ENCODE measurements at regions not wholly inside any gene's neighbourhood (a gene's known extent, or its start where the extent isn't known, plus 50 kb on each side); places are given as distances from the start of the nearest gene placed in this dataset.

- TF ChIP-seq, protein P1, sequence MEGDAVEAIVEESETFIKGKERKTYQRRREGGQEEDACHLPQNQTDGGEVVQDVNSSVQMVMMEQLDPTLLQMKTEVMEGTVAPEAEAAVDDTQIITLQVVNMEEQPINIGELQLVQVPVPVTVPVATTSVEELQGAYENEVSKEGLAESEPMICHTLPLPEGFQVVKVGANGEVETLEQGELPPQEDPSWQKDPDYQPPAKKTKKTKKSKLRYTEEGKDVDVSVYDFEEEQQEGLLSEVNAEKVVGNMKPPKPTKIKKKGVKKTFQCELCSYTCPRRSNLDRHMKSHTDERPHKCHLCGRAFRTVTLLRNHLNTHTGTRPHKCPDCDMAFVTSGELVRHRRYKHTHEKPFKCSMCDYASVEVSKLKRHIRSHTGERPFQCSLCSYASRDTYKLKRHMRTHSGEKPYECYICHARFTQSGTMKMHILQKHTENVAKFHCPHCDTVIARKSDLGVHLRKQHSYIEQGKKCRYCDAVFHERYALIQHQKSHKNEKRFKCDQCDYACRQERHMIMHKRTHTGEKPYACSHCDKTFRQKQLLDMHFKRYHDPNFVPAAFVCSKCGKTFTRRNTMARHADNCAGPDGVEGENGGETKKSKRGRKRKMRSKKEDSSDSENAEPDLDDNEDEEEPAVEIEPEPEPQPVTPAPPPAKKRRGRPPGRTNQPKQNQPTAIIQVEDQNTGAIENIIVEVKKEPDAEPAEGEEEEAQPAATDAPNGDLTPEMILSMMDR (IDR thresholded peaks at IDR 0.05): no peak
- TF ChIP-seq RXRA (IDR thresholded peaks at IDR 0.05; ENCODE audit: borderline replicate concordance, low read depth): no peak
- TF ChIP-seq, protein P2, sequence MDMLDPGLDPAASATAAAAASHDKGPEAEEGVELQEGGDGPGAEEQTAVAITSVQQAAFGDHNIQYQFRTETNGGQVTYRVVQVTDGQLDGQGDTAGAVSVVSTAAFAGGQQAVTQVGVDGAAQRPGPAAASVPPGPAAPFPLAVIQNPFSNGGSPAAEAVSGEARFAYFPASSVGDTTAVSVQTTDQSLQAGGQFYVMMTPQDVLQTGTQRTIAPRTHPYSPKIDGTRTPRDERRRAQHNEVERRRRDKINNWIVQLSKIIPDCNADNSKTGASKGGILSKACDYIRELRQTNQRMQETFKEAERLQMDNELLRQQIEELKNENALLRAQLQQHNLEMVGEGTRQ (IDR thresholded peaks at IDR 0.05; ENCODE audit: borderline replicate concordance, low read depth, low read length): no peak
- TF ChIP-seq EZH2phosphoT487 (IDR thresholded peaks at IDR 0.05; ENCODE audit: borderline replicate concordance, low read depth): no peak
- no peak for TF ChIP-seq FOXJ3 (CRISPR knock-in tag; IDR thresholded peaks at IDR 0.05)
These were observed 108.4 kb upstream of the DAB1 start for GRCh38 chr1:57532299-57532698.

Measured in SK-N-SH (cell line).